ENCODE measurements at regions not wholly inside any gene's neighbourhood (a gene's known extent, or its start where the extent isn't known, plus 50 kb on each side); places are given as distances from the start of the nearest gene placed in this dataset.
"Not testable (repeated sequence)": the region's sequence is repeated elsewhere in the genome, so short reads cannot be mapped to it uniquely, and the experiment has no call there.

DNA sequence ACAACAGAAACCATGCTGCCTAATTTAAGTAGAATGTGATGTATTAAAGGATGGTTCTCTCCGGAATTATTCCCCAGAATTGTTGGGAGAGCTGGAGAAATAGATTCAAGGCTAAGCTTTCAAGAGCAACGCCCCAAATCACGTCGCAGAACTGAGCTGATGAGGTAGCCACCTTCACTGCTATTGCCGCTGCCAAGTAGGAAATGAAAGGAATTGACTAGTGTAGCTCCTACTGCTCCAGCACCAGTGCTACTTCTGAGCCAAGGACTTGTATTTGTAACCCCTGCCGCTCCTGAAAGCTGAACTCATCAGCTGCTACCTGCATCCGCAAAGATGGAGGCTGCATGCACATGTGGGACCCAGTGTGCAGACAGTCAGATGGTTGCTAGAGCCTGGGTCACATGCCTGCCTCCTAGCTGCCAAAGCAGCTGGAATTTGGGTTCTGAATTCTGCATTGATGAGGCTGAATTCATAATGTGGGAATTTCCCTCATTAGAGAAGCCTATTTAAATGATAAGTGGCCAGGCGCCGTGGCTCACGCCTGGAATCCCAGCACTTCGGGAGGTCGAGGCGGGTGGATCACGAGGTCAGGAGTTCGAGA is 173.9 kb downstream of the PDGFRA start:
- no peak for DNase-seq (ENCODE audit: low read depth in 4 of 4, low spot score in 3 of 4)

DNA sequence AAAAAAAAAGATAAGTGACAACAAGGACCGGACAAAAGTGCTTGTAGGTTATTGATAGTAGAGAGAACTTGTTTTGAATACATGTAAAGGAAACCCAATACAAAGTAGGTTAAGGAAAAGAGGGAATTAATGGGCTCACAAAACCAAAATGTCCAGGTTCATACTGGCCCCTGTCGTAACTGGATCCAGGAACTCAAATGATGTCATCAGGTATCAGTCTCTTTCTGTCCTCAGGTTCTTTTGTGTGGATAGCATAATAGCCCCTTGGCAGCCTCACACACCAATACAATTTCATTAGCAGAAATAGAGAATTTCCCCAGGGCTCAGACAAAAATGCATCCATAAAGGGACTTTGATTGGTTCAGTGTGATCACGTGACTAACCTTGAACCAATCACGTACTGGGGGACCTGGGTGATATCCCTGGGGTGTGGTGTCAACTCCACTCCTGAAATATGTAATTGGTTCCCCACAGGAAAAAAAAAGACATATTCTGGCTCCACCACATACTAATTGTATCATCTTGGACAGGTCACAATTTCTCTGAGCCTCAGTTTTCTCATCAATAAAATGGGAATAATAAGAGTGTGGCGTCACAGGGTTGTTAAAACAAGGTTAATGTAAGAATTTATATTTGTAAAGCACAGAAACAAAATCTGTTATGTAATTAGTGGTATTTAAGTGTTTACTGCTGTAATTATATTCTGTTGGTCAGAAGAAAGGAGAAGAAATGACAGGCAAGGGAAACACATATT is 174.8 kb downstream of the PDGFRA start:
- no peak for DNase-seq (ENCODE audit: low read depth in 4 of 4, low spot score in 3 of 4)

DNA sequence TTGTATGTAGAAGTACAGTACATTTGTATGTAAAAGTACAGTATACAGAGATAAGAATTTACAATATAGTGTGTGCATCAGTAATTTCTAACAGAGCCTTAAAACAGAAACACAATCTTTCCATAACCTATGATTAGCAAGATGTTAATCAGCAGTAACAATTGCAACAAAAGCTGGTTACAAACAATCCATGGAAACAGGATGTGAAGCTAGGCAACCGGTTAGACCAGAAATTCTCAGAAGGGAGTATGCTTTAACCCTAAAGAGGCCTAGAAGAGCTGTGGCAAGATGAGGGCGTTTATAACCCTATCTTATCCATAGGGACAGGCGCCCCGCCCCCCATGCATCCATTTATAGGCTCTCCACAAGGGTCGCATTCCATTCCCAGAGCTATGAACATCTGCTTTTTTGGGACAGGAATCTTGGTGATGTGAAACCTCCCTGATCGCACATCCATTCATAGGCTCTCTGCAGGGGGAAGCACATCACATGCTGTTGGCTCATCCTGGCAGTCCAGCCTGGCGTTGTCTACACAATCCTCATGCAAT is 180.3 kb downstream of the PDGFRA start:
- not testable (repeated sequence) for DNase-seq (ENCODE audit: low read depth in 4 of 4, low spot score in 3 of 4)

DNA sequence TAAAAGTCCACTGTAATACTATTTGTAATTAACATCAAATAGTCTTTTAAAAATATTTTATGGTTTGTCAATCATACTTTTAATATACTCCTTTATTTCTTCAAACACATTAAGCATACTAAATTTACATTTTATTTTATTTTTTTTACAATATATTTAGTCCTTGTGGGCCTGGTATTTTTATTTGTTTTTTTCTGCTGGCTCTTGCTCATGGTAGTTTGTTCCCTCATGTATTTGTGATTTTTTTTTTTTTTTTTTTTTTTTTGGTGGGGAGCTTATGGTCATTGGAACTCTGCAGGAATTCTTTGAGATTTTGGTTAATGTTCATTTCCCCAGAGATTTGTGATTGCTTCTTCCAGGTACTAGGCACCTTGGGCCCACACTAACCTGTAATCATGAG is 185.5 kb downstream of the PDGFRA start:
- DNase-seq (ENCODE audit: low read depth in 4 of 4, low spot score in 3 of 4) = no peak

DNA sequence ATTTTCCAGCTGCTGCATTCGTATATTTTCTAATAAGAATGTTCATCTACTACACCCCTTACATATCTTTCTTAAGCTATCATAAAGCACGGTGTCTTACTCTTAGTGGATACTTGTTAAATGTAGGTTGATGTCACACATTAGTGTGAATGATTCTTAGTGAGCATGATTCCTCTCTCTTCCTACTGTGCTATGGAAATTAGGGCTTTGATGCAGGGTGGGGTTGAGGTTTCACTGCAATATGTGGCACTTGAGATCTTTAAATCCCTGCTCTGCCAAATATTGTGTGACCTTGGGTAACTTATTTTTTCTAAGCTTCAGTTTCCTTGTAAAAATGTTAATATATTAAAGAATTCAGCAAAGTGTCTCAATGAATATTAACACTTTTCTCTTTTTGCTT is 188.4 kb downstream of the PDGFRA start:
- DNase-seq (ENCODE audit: low read depth in 4 of 4, low spot score in 3 of 4) = no peak

DNA sequence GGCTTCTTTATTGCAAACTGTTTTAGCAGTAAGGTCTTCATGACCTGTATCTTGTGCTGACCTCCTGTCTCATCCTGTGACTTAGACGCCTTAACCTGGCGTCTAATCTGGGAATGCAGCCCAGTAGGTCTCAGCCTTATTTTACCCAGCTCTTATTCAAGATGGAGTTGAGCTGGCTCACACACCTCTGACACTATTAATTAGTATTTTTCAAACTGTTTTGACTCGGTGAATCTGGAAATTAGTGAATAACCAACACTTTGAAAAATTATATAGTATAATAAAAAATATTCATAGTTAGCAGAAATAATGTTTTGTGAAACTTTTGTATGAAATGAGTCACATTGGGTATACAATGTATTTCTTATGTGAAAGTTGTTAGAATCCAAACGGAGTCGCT is 189.4 kb downstream of the PDGFRA start:
- DNase-seq (ENCODE audit: low read depth in 4 of 4, low spot score in 3 of 4) = no peak

DNA sequence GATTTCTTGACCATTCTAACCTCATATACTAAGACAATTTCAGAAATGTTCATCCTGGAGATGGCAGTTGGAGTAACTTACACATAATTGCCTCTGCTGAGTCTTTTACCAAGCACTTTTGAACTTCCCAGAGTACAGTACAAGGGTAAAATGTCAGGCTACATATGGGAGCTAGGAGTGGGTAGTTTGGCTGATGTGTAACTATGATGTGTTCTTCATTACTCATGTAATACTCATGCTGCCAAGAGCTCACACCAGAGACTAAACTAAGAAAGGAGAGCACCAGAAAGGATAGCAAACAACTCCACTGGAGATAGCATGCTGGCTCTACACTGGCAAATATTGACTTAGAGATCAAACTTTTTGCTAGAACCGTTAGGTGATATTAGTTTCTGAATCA is 194.0 kb downstream of the PDGFRA start:
- DNase-seq (ENCODE audit: low read depth in 4 of 4, low spot score in 3 of 4) = no peak

DNA sequence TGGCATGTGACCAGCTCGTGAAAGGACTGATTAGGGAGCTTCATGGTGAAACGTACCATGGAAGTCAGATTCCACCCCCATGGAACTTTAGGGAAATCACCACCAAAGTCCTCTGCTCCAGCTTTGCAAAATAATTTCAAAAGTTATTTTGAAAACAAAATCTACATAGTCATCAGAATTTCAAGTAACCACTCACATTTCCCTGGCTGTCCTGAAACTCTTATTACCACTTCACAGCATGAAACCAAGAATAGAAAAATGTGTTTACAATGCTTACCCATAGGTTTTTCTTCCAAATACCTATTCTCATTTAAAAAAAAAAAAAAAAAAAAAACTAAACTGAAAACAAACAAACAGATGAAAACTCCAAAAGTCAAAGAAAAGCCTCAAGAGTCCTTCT is 198.7 kb downstream of the PDGFRA start:
- no peak for DNase-seq (ENCODE audit: low read depth in 4 of 4, low spot score in 3 of 4)

DNA sequence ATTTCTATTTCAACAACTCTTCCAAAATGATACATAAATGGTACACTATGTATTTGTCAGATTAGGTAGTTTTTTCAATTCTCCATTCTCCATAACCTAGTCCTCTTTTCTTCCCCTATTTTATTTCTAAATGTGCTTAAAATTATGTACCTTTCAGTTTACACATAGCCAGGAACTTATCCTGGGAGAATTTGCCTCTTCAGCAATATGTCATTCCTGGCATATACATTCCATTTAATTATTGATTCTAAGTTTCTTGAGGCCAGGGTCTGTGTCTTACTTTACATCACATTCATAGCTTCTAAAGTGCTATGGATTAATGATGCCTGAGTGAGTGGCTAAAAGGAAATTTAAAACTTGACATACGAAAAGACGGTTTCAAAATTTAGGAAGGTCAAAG is 199.8 kb downstream of the PDGFRA start:
- no peak for DNase-seq (ENCODE audit: low read depth in 4 of 4, low spot score in 3 of 4)

DNA sequence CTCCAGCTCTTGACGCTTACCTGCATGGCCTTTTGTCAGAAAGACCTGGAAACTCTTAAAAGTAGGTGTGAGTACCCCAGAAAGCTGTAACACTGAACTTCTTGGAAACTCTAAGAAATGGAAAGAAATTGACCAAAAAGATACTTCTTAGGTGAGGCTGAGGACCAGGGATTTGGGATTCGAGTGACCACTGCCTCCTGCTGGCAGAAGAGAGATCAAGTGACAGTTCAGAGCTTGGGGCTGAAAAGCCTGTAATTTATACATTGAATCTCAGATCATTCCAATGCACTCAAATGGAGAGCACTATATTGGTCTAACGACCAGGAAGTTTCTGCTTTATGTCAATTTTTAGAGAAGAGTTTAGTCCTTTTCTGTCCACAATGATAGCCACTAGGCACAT is 204.6 kb downstream of the PDGFRA start:
- DNase-seq (ENCODE audit: low read depth in 4 of 4, low spot score in 3 of 4) = no peak

DNA sequence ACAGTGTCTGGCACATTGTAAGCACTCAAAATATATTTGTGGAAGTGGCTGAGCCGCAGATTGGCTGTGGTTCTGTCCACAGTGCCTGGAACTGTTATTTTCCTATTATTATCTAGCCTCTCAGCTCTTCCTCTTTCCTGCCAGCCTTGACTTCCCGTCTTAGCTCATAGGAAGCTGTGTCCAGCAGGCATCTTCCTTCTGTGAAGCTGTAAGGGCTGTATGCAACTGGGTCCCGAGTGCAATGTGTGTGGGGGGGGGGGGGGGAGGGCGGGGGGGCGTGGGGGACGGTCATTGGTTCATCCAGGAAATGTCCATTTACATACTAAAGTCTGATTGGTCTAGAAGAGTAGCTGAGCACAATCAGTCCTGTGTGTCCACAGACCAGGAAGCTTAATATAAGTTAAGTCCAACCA is 210.7 kb downstream of the PDGFRA start:
- DNase-seq (ENCODE audit: low read depth in 4 of 4, low spot score in 3 of 4) = no peak

DNA sequence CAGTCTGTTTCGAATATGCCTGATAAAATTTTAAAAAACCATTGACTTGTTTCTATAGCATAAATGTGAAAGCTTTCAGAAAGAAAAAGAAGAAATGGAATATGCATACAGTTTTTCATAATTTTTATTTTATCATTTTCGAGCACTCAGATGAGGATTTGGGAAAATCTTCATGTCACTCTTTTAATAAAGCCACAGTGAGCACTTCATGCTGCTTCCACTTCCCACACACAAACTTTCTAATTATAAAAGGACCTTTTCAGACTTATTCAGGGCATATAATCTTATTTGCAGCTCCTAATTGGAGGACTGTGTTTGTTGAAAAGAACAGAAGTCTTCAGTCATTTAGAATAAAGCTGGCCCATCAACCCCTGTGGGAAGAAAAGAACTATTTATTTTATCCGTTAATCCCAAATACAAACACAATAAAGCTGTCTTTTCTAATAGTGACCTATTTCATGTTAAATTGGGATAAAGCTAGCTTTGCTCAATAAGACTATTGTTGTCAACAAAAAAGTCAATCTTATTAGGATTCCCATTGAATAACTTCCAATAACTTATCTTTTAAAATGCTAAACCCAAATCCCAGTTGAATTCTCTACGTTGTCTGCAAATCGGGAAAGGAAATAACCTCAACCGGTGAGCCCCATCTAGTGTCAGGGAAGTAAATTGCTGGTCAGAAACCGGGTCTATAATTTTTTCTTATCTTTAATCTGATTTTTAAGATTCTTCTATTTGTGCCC is 211.5 kb downstream of the PDGFRA start:
- no peak for DNase-seq (ENCODE audit: low read depth in 4 of 4, low spot score in 3 of 4)

DNA sequence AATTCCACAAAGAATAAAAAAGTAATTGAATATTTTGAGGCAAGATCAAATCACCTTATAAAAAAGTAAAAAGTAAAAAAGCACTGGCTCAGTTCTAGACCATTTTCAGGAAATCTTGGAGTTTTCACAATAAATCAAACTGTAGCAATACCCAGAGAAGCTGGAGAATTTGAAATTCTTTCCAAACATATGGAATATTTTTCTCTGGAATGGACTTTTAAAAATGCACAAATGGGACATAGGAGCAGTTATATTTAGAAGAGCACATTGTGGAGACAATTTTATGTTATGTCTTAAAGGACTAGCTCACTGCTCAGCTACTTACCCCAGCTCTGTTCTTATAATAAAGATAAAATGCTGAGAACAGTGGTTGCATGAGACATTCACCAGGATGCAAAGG is 211.9 kb upstream of the KIT start:
- DNase-seq (ENCODE audit: low read depth in 4 of 4, low spot score in 3 of 4) = no peak

DNA sequence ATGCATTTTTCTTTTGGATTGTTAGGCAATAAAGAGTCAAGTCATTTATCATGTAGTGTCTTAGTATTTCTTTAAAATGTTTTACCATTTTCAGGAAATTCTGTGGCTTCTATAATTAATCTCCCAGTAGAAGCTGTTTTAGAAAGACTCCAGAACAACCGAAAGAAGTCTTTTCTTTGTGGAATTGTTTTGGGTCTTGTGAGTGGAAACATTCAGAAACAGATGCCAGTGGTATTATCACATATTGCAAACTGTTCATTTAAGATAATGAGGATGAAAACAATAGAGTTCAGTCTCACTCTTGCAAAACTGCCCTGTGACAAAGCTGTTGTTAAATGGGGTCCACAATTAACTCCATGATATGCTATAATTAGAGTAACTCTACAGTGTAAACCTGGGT is 211.2 kb upstream of the KIT start:
- no peak for DNase-seq (ENCODE audit: low read depth in 4 of 4, low spot score in 3 of 4)

DNA sequence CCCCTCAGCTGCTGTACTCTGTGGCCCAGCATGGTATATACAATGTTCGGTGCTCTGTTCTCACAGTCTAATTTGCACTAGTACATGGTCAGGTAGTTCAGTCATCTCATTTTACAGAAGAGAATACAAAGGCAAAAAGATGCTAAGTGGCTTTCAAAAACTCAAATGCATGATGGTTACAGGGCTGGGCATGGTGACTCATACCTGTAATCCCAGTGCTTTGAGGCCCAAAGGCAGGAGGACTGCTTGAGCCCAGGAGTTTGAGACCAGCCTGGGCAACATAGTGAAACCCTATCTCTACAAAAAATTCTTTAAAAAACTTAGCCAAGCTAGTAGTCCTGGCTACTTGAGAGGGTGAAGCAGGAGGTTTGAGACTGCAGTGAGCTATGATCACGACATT is 210.5 kb upstream of the KIT start:
- no peak for DNase-seq (ENCODE audit: low read depth in 4 of 4, low spot score in 3 of 4)

DNA sequence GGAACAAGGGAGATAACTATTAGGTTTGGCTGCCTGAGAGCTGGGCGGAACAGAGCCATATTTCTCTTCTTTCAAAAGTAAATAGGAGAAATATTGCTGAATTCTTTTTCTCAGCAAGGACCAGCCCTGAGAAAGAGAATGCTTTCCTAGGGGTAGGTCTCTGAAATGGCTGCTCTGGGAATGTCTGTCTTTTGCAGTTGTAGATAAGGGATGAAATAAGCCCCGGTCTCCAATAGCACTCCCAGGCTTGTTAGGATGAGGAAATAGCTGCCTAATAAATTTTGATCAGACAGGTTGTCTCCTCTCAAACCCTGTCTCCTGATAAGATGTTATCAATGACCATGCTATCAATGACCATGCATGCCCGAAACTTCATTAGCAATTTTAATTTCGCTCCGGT is 207.8 kb upstream of the KIT start:
- no peak for DNase-seq (ENCODE audit: low read depth in 4 of 4, low spot score in 3 of 4)

DNA sequence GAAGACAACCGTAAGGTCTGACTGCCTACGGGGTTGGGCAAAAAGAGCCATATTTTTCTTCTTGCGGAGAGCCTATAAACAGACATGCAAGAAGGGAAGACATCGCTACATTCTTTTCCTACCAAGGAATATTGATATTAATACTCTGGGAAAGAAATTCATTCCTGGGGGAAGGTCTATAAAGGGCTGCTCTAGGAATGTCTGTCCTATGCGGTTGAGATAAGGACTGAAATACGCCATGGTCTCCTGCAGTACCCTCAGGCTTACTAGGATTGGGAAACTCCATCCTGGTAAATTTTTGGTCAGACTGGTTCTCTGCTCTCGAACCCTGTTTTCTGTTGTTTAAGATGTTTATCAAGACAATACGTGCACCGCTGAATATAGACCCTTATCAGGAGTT is 190.8 kb upstream of the KIT start:
- not testable (repeated sequence) for DNase-seq (ENCODE audit: low read depth in 4 of 4, low spot score in 3 of 4)

DNA sequence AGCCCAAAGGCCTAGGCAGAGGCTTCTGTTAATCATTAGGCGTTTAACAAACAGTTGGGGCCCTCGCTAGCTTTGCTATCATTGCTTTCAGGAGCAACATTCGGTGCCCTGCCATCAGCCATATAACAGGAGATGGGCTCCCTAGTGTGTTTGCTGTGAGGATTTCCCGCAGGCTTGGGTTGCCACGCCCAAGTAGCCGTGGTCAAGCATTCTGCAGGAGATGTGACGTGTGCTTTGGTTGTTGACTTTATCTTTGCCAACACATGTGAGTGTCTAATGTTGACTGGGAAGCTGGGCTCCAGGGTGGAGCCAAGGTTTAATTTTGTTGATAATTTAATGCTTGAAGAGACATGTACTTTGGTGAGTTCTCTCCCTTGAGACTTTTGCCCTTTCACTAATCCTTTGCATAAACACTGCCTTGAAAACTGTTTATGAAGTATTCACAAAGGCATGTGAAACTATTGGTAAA is 184.6 kb upstream of the KIT start:
- no peak for DNase-seq (ENCODE audit: low read depth in 4 of 4, low spot score in 3 of 4)

DNA sequence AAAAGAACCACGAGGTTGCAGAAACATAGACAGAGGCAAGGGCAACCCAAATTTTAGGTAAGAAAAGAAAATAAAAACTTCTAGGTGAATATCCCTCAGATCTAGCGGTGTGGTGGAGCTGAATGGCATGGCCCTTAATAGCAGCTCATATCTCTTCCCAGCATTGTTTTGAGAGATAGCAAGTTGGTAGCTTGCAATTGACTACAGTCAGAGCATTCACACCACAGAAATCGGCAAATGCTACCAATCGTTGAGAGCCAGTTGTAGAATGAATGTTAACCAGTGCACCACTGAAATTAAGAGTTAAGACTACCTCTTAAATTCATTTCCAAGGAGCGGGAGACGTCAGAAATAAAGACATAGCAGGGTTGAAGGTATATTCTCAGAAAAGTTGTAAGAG is 184.0 kb upstream of the KIT start:
- DNase-seq (ENCODE audit: low read depth in 4 of 4, low spot score in 3 of 4) = no peak

DNA sequence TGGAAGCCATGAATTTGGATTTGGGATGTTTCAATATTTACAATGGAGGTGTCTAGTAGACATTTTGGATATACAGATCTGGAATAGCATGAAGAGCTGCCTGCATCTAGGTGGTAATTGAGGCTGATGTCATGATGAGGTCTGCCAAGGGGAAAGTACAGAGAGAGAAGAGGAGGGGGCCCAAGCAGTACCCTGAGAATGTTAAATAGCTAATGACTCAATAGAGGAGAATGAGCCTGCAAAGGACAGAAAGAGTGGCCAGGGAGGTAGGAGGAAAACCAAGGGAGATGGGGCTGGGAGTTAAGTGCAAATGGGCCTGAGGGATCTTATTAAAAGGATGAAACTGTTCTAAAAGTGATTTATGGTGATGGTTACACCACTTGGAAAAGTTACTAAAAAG is 182.2 kb upstream of the KIT start:
- DNase-seq (ENCODE audit: low read depth in 4 of 4, low spot score in 3 of 4) = no peak

DNA sequence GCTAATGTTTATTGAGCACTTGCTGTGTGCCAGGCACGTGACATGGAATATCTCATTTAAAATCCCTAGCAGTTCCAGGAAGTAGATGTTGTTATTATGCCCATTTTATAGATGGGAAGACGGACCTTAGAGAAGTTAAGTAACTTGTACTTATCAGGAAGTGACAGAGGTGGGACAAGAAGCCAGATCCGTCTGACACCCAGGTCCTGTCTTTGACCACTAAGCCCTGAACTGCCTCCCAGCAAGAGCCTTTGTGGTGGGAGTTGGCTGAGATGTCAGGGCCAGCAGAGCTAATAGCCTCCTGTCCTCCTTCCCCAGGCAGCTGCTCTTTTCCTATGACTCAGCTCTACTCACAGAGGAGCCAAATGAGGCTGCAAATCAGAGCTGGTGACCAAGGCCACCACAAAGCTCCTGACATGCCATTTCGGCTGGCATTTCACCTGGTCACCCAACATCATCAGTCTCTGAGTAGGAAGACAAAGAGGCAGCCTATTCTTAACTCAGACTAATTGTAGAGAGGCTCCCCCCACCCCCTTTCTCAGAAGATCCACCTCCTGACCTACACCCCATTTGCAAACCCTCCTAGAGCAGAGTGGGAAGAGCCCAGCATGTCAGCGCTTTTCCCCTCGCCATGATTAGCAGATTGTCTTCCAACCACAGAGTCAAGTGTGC is 175.1 kb upstream of the KIT start:
- DNase-seq (ENCODE audit: low read depth in 4 of 4, low spot score in 3 of 4) = no peak
